ENCODE measurements at regions not wholly inside any gene's neighbourhood (a gene's known extent, or its start where the extent isn't known, plus 50 kb on each side); places are given as distances from the start of the nearest gene placed in this dataset.

DNA sequence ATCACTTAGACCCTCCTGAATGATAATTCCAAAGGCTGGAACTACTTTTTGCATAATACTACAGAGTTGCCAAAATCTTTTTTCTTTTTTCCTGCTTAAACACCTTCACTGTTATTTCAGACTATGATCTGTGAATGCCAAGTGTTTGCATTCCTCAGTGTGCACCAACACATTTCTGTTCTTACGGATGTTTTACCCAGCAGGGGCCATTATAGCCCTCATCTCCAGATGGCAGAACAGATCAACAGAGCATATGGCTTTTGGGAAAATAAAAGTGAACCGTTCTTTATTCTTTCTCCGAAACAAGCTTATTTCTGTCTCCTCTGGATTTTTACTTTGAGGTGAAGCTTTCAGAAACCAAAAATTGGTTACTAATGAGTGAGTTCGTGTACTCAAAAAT, 1226.6 kb upstream of the FAM98A start:
- Histone ChIP-seq H3K4me1 (peaks cover under 1% of the 10 kb centered on the region), H3K9me3 (ENCODE audit: low read depth) (no peaks in the 10 kb centered on the region), H3K4me3 (no peak overlapping the region), H3K4me2 (no peak overlapping the region), H3K27me3 (no peaks in the 10 kb centered on the region), H2AFZ (replicated peaks) (no peak overlapping the region), H3F3A (ENCODE audit: low read depth) (no peaks in the 10 kb centered on the region), H3K27ac (no peak overlapping the region), H4K20me1 (ENCODE audit: low read depth) (no peaks in the 10 kb centered on the region), H3K79me2 (ENCODE audit: low read depth) (no peaks in the 10 kb centered on the region), H3K9ac (no peak overlapping the region), H3K36me3 (no peaks in the 10 kb centered on the region)
- Mint-ChIP-seq H3K27ac (no peak overlapping the region), H3K36me3 (no peaks in the 10 kb centered on the region), H3K4me3 (no peak overlapping the region), H3K27me3 (ENCODE audit: insufficient read depth, low read depth) (no peaks in the 10 kb centered on the region), H3K4me1 (no peaks in the 10 kb centered on the region), H3K9me3 (peaks cover 4% of the 10 kb centered on the region)
- no peak for DNase-seq (ENCODE audit: low spot score)
- TF ChIP-seq, protein P1, sequence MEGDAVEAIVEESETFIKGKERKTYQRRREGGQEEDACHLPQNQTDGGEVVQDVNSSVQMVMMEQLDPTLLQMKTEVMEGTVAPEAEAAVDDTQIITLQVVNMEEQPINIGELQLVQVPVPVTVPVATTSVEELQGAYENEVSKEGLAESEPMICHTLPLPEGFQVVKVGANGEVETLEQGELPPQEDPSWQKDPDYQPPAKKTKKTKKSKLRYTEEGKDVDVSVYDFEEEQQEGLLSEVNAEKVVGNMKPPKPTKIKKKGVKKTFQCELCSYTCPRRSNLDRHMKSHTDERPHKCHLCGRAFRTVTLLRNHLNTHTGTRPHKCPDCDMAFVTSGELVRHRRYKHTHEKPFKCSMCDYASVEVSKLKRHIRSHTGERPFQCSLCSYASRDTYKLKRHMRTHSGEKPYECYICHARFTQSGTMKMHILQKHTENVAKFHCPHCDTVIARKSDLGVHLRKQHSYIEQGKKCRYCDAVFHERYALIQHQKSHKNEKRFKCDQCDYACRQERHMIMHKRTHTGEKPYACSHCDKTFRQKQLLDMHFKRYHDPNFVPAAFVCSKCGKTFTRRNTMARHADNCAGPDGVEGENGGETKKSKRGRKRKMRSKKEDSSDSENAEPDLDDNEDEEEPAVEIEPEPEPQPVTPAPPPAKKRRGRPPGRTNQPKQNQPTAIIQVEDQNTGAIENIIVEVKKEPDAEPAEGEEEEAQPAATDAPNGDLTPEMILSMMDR (IDR thresholded peaks at IDR 0.05): no peak
- TF ChIP-seq EZH2phosphoT487 (IDR thresholded peaks at IDR 0.05) (no peak), EZH2 (IDR thresholded peaks at IDR 0.05) (no peak)

DNA sequence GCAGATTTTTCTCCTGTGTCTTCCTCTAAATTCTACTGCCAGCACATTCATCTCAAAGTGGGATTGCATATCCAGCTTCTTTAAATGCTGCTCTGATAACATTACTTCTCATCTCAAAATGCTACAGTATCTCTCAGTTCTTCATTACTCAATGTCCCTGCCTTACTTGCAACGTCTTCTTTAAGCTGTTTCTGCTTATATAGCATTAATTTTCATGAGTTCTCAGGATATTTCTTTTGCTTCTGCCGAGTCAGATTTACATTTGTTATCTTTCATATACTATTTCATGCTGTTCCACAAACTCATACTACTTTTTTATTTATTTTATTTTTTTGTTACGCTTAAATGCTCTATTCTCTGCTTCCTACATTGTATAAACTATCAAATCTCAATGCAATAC, 1223.5 kb upstream of the FAM98A start:
- no peaks in the 10 kb centered on the region for H3K4me1 Mint-ChIP-seq
- no peaks in the 10 kb centered on the region for H3K36me3 Mint-ChIP-seq
- peaks cover 2% of the 10 kb centered on the region for H3K9me3 Mint-ChIP-seq
- Histone ChIP-seq H3K9me3 (ENCODE audit: low read depth) (no peaks in the 10 kb centered on the region), H3K79me2 (ENCODE audit: low read depth) (no peaks in the 10 kb centered on the region), H3K4me2 (no peak overlapping the region), H3K9ac (no peak overlapping the region), H3F3A (ENCODE audit: low read depth) (no peaks in the 10 kb centered on the region), H3K27ac (no peak overlapping the region), H3K36me3 (no peaks in the 10 kb centered on the region), H2AFZ (replicated peaks) (peak overlapping the region; percentile 9), H3K4me3 (no peak overlapping the region), H3K4me1 (no peaks in the 10 kb centered on the region), H4K20me1 (ENCODE audit: low read depth) (no peaks in the 10 kb centered on the region), H3K27me3 (no peaks in the 10 kb centered on the region)
- H3K27me3 Mint-ChIP-seq (ENCODE audit: insufficient read depth, low read depth): no peaks in the 10 kb centered on the region
- no peak overlapping the region for H3K4me3 Mint-ChIP-seq
- TF ChIP-seq EZH2 (IDR thresholded peaks at IDR 0.05) (no peak), EZH2phosphoT487 (IDR thresholded peaks at IDR 0.05) (no peak)
- TF ChIP-seq, protein P1 (IDR thresholded peaks at IDR 0.05): no peak
- no peak for DNase-seq (ENCODE audit: low spot score)
- no peak overlapping the region for H3K27ac Mint-ChIP-seq

DNA sequence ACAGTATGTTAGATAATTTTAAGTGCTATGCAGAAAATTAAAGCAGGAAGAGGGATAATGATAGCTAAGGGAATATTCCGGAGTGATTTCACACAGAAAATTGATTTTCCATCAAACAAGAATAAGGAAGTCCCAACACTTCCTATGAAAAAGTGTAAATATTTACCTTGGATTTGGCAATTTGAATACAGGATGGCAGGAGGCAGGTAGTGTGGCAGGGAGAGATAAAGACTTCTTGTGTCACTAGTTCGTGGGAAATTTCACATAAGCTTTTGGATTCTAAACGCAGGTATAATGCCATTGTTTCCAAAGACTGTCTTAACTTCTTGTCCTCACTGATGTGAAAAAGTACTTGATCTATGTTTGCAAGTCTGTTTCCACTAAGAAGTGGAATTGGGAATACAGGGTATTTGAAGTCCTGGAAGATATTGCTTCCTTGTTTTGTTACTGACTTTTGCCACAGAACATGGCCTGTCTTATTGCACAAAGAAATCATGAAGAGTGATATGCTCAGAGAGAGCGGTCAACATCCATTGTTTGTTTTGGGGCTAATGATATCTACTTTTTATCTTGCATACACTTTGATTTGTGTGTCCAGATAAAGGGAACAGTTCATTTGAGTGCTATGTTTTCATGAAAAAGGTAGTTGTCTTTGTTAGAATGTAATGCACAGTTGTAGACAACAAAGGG, 1216.1 kb upstream of the FAM98A start:
- H3K27ac ChIP-seq: no peak overlapping the region
- no peaks in the 10 kb centered on the region for H3K27me3 Mint-ChIP-seq (ENCODE audit: insufficient read depth, low read depth)
- H3K9me3 ChIP-seq (ENCODE audit: low read depth): no peaks in the 10 kb centered on the region
- H3K27me3 ChIP-seq: no peaks in the 10 kb centered on the region
- TF ChIP-seq EZH2phosphoT487 (IDR thresholded peaks at IDR 0.05): no peak
- TF ChIP-seq, protein P1 (IDR thresholded peaks at IDR 0.05): no peak
- no peak for TF ChIP-seq EZH2 (IDR thresholded peaks at IDR 0.05)
- peak overlapping the region; percentile 61 for H2AFZ ChIP-seq (replicated peaks)
- H3K36me3 ChIP-seq: no peaks in the 10 kb centered on the region
- H4K20me1 ChIP-seq (ENCODE audit: low read depth): no peaks in the 10 kb centered on the region
- no peak overlapping the region for H3K4me3 Mint-ChIP-seq
- peaks cover 2% of the 10 kb centered on the region for H3K9me3 Mint-ChIP-seq
- no peak overlapping the region for H3K4me3 ChIP-seq
- DNase-seq (ENCODE audit: low spot score): no peak
- H3K79me2 ChIP-seq (ENCODE audit: low read depth): no peaks in the 10 kb centered on the region
- no peaks in the 10 kb centered on the region for H3F3A ChIP-seq (ENCODE audit: low read depth)
- no peaks in the 10 kb centered on the region for H3K4me1 Mint-ChIP-seq
- H3K4me2 ChIP-seq: no peak overlapping the region
- no peak overlapping the region for H3K9ac ChIP-seq
- H3K27ac Mint-ChIP-seq: no peak overlapping the region
- H3K36me3 Mint-ChIP-seq: no peaks in the 10 kb centered on the region
- H3K4me1 ChIP-seq: no peaks in the 10 kb centered on the region

All from neural progenitor cell (in vitro differentiated cells).